Activated CD8-positive, alpha-beta T cell treated with anti-CD3 and anti-CD28 coated beads, Interleukin-2, amount 10 ng/mL, durations not matched to agents 7 days and 5 days (primary cell): ENCODE measurements at regions not wholly inside any gene's neighbourhood (a gene's known extent, or its start where the extent isn't known, plus 50 kb on each side); places are given as distances from the start of the nearest gene placed in this dataset.

ENCODE experiments used
- ATAC-seq: fragments of 150-1000 bp; cut with Tn5 transposase; one replicate; pipeline ENCODE4 v1.10.0; 2021; ENCODE audit warnings: moderate library complexity
- CTCF ChIA-PET: fragments of 350-600 bp; sonication (Branson Sonifier 250); formaldehyde crosslinking; loops from one replicate; lab custom pipeline; 2021; ENCODE audit warnings: antibody characterized with exemption; lab: Charles Lee
- POLR2A ChIA-PET: fragments of 350-600 bp; sonication (Branson Sonifier 250); formaldehyde crosslinking; loops from one replicate; lab custom pipeline; 2021; ENCODE audit warnings: antibody characterized with exemption; lab: Charles Lee
- DNase-seq: peaks from one replicate; pipeline ENCODE4 v3.0.0-alpha.2; 2020
- H3K27ac Mint-ChIP-seq: one replicate; pipeline ENCODE4 v1.8.0; 2021; ENCODE audit warnings: mild to moderate bottlenecking, mixed read lengths
- H3K27me3 Mint-ChIP-seq: one replicate; pipeline ENCODE4 v1.8.0; 2021; ENCODE audit warnings: low read depth, mixed read lengths
- H3K36me3 Mint-ChIP-seq: one replicate; pipeline ENCODE4 v1.8.0; 2021; ENCODE audit warnings: low read depth, mixed read lengths
- H3K4me1 Mint-ChIP-seq: one replicate; pipeline ENCODE4 v1.8.0; 2021; ENCODE audit warnings: low read depth, mixed read lengths
- H3K4me3 Mint-ChIP-seq: one replicate; pipeline ENCODE4 v1.8.0; 2021; ENCODE audit warnings: mild to moderate bottlenecking, mixed read lengths
- H3K9me3 Mint-ChIP-seq: one replicate; pipeline ENCODE4 v1.8.0; 2022; ENCODE audit warnings: mixed read lengths; ENCODE audit not compliant: insufficient read depth

- no peaks in the 10 kb centered on the region for H3K27me3 Mint-ChIP-seq
- no peaks in the 10 kb centered on the region for H3K36me3 Mint-ChIP-seq
- DNase-seq = no peak
- no peak overlapping the region for H3K27ac Mint-ChIP-seq
- H3K4me1 Mint-ChIP-seq = no peaks in the 10 kb centered on the region
- H3K4me3 Mint-ChIP-seq = no peak overlapping the region
- peaks cover 7% of the 10 kb centered on the region for H3K9me3 Mint-ChIP-seq
- ChIA-PET CTCF (no interaction called here), POLR2A (no interaction called here)
- no peak for ATAC-seq
Measured at GRCh38 chr4:179766938-179767337, 2324.7 kb upstream of the AGA start.

GRCh38 chr4:179768996-179769395 is 2326.8 kb upstream of the AGA start:
- Mint-ChIP-seq H3K4me1 (no peaks in the 10 kb centered on the region), H3K4me3 (no peak overlapping the region), H3K27me3 (no peaks in the 10 kb centered on the region), H3K36me3 (no peaks in the 10 kb centered on the region), H3K27ac (no peak overlapping the region), H3K9me3 (peaks cover 4% of the 10 kb centered on the region)
- DNase-seq (no peak), ATAC-seq (no peak)
- ChIA-PET CTCF (no interaction called here), POLR2A (no interaction called here)

GRCh38 chr4:179797738-179798137 is 2355.5 kb upstream of the AGA start:
- no peaks in the 10 kb centered on the region for H3K4me1 Mint-ChIP-seq
- ATAC-seq (no peak), DNase-seq (no peak)
- H3K27ac Mint-ChIP-seq = no peak overlapping the region
- H3K4me3 Mint-ChIP-seq = no peak overlapping the region
- ChIA-PET POLR2A (no interaction called here), CTCF (no interaction called here)
- H3K36me3 Mint-ChIP-seq = no peaks in the 10 kb centered on the region
- H3K9me3 Mint-ChIP-seq = peaks cover 6% of the 10 kb centered on the region
- no peaks in the 10 kb centered on the region for H3K27me3 Mint-ChIP-seq

GRCh38 chr4:179803857-179804256 is 2361.6 kb upstream of the AGA start:
- CTCF ChIA-PET = no interaction called here
- no peaks in the 10 kb centered on the region for H3K27me3 Mint-ChIP-seq
- no peak for DNase-seq
- H3K27ac Mint-ChIP-seq = no peak overlapping the region
- POLR2A ChIA-PET = no interaction called here
- no peak overlapping the region for H3K4me3 Mint-ChIP-seq
- H3K36me3 Mint-ChIP-seq = no peaks in the 10 kb centered on the region
- no peak for ATAC-seq
- peaks cover 13% of the 10 kb centered on the region for H3K9me3 Mint-ChIP-seq
- H3K4me1 Mint-ChIP-seq = no peaks in the 10 kb centered on the region

- no peak overlapping the region for H3K4me3 Mint-ChIP-seq
- H3K4me1 Mint-ChIP-seq = no peaks in the 10 kb centered on the region
- no peak for ATAC-seq
- peaks cover 13% of the 10 kb centered on the region for H3K9me3 Mint-ChIP-seq
- ChIA-PET CTCF (no interaction called here), POLR2A (no interaction called here)
- DNase-seq = no peak
- no peaks in the 10 kb centered on the region for H3K36me3 Mint-ChIP-seq
- no peak overlapping the region for H3K27ac Mint-ChIP-seq
- H3K27me3 Mint-ChIP-seq = no peaks in the 10 kb centered on the region
Measured at GRCh38 chr4:179804440-179804839, 2362.2 kb upstream of the AGA start.

- Mint-ChIP-seq H3K4me1 (no peaks in the 10 kb centered on the region), H3K27ac (no peak overlapping the region), H3K36me3 (no peaks in the 10 kb centered on the region), H3K27me3 (no peaks in the 10 kb centered on the region), H3K4me3 (no peak overlapping the region), H3K9me3 (no peaks in the 10 kb centered on the region)
- DNase-seq (no peak), ATAC-seq (no peak)
- ChIA-PET POLR2A (no interaction called here), CTCF (no interaction called here)
Measured at GRCh38 chr4:179817317-179817716, 2375.1 kb upstream of the AGA start.

- DNase-seq (no peak), ATAC-seq (no peak)
- Mint-ChIP-seq H3K4me1 (no peaks in the 10 kb centered on the region), H3K4me3 (no peak overlapping the region), H3K9me3 (no peaks in the 10 kb centered on the region), H3K27me3 (no peaks in the 10 kb centered on the region), H3K36me3 (no peaks in the 10 kb centered on the region), H3K27ac (no peak overlapping the region)
- CTCF ChIA-PET = no interaction called here
- POLR2A ChIA-PET = interaction anchor here (0.7 kb wide), 1 partner anchor 139 kb away, joined by 4 read pairs; no protein-coding TSS in a partner anchor
Measured at GRCh38 chr4:179823342-179823741, 2381.1 kb upstream of the AGA start.

GRCh38 chr4:179831274-179831673 is 2389.0 kb upstream of the AGA start:
- Mint-ChIP-seq H3K4me1 (no peaks in the 10 kb centered on the region), H3K27ac (no peak overlapping the region), H3K36me3 (no peaks in the 10 kb centered on the region), H3K27me3 (no peaks in the 10 kb centered on the region), H3K9me3 (peaks cover 4% of the 10 kb centered on the region), H3K4me3 (no peak overlapping the region)
- ATAC-seq (no peak), DNase-seq (no peak)
- ChIA-PET CTCF (no interaction called here), POLR2A (no interaction called here)

- no peaks in the 10 kb centered on the region for H3K4me1 Mint-ChIP-seq
- no peak overlapping the region for H3K27ac Mint-ChIP-seq
- ATAC-seq (no peak), DNase-seq (no peak)
- H3K9me3 Mint-ChIP-seq = no peaks in the 10 kb centered on the region
- H3K36me3 Mint-ChIP-seq = no peaks in the 10 kb centered on the region
- H3K4me3 Mint-ChIP-seq = no peak overlapping the region
- H3K27me3 Mint-ChIP-seq = no peaks in the 10 kb centered on the region
- ChIA-PET CTCF (no interaction called here), POLR2A (no interaction called here)
Measured at GRCh38 chr4:179836179-179837075, 2394.2 kb upstream of the AGA start.

- no peak for DNase-seq
- CTCF ChIA-PET = no interaction called here
Measured at GRCh38 chr4:179843370-179843769, 2399.8 kb upstream of the TENM3 start.

GRCh38 chr4:179855469-179855868 is 2387.7 kb upstream of the TENM3 start:
- H3K36me3 Mint-ChIP-seq = no peaks in the 10 kb centered on the region
- ATAC-seq (no peak), DNase-seq (no peak)
- no peaks in the 10 kb centered on the region for H3K4me1 Mint-ChIP-seq
- no peak overlapping the region for H3K27ac Mint-ChIP-seq
- ChIA-PET POLR2A (no interaction called here), CTCF (no interaction called here)
- H3K4me3 Mint-ChIP-seq = no peak overlapping the region
- H3K27me3 Mint-ChIP-seq = no peaks in the 10 kb centered on the region
- no peaks in the 10 kb centered on the region for H3K9me3 Mint-ChIP-seq

More at GRCh38 chr4:179843370-179843769, 2399.8 kb upstream of the TENM3 start:
- no peaks in the 10 kb centered on the region for H3K9me3 Mint-ChIP-seq
- no peak overlapping the region for H3K4me3 Mint-ChIP-seq
- no peak overlapping the region for H3K27ac Mint-ChIP-seq
- no peaks in the 10 kb centered on the region for H3K4me1 Mint-ChIP-seq
- H3K27me3 Mint-ChIP-seq = no peaks in the 10 kb centered on the region
- H3K36me3 Mint-ChIP-seq = no peaks in the 10 kb centered on the region
- ATAC-seq = no peak
- POLR2A ChIA-PET = no interaction called here

- DNase-seq (no peak), ATAC-seq (no peak)
- H3K36me3 Mint-ChIP-seq = no peaks in the 10 kb centered on the region
- POLR2A ChIA-PET = no interaction called here
- CTCF ChIA-PET = no interaction called here
- H3K27me3 Mint-ChIP-seq = no peaks in the 10 kb centered on the region
- H3K4me1 Mint-ChIP-seq = no peaks in the 10 kb centered on the region
- no peak overlapping the region for H3K27ac Mint-ChIP-seq
- H3K4me3 Mint-ChIP-seq = no peak overlapping the region
- H3K9me3 Mint-ChIP-seq = no peaks in the 10 kb centered on the region
Measured at GRCh38 chr4:179858221-179858620, 2385.0 kb upstream of the TENM3 start.
